ENCODE measurements at regions not wholly inside any gene's neighbourhood (a gene's known extent, or its start where the extent isn't known, plus 50 kb on each side); places are given as distances from the start of the nearest gene placed in this dataset.

DNA sequence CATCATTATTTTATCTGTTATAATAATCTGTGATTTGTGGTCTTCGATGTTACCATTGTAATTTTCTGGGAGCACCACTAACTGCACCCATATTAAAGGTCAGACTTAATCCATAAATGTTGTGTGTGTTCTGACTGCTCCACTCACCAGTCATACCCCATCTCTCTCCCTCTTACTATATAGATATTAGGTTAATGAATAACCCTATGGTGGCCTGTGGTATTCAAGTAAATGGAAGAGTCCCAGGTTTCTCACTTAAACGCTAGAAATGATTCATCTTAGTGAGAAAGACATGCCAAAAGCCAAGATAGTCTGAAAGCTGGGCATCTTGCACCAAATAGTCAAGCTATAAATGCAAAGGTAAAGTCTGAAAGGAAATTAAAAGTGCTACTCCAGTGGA is 1358.5 kb downstream of the ROBO2 start:
- Histone ChIP-seq H3K4me2 (ENCODE audit: extremely low read depth, insufficient read depth, low read length) (no peak overlapping the region), H3K79me2 (ENCODE audit: control insufficient read depth, insufficient read depth, low read length) (no peaks in the 10 kb centered on the region), H3K9me3 (ENCODE audit: control insufficient read depth, insufficient read depth, low read depth, low read length) (no peaks in the 10 kb centered on the region), H4K20me1 (ENCODE audit: control insufficient read depth, extremely low read depth, insufficient read depth, low read length) (no peaks in the 10 kb centered on the region), H3K36me3 (ENCODE audit: control insufficient read depth, insufficient read depth, low read length) (no peaks in the 10 kb centered on the region), H3K9ac (ENCODE audit: insufficient read depth, low read length) (no peak overlapping the region), H3K4me3 (replicated peaks in 1 of 4; ENCODE audit: control extremely low read depth in 1 of 4, insufficient read depth in 1 of 4, low read depth in 3 of 4, low read length in 4 of 4) (no peak overlapping the region), H3K4me1 (ENCODE audit: control insufficient read depth, extremely low read depth, insufficient read depth, low read length) (no peaks in the 10 kb centered on the region), H3K27ac (ENCODE audit: insufficient read depth, low read length) (no peak overlapping the region), H2AFZ (ENCODE audit: low read length) (no peak overlapping the region), H3K27me3 (ENCODE audit: control insufficient read depth, insufficient read depth, low read length) (no peaks in the 10 kb centered on the region)
- no peak for TF ChIP-seq EZH2 (IDR thresholded peaks at IDR 0.05; ENCODE audit: low read length, missing control alignments)
- TF ChIP-seq, protein P1, sequence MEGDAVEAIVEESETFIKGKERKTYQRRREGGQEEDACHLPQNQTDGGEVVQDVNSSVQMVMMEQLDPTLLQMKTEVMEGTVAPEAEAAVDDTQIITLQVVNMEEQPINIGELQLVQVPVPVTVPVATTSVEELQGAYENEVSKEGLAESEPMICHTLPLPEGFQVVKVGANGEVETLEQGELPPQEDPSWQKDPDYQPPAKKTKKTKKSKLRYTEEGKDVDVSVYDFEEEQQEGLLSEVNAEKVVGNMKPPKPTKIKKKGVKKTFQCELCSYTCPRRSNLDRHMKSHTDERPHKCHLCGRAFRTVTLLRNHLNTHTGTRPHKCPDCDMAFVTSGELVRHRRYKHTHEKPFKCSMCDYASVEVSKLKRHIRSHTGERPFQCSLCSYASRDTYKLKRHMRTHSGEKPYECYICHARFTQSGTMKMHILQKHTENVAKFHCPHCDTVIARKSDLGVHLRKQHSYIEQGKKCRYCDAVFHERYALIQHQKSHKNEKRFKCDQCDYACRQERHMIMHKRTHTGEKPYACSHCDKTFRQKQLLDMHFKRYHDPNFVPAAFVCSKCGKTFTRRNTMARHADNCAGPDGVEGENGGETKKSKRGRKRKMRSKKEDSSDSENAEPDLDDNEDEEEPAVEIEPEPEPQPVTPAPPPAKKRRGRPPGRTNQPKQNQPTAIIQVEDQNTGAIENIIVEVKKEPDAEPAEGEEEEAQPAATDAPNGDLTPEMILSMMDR (conservative IDR thresholded peaks at IDR 0.05 in 1 of 2, IDR thresholded peaks at IDR 0.05 in 1 of 2; ENCODE audit: low read depth in 1 of 2, low read length in 2 of 2), result no peak
- DNase-seq (ENCODE audit: low read depth in 2 of 2), result no peak

DNA sequence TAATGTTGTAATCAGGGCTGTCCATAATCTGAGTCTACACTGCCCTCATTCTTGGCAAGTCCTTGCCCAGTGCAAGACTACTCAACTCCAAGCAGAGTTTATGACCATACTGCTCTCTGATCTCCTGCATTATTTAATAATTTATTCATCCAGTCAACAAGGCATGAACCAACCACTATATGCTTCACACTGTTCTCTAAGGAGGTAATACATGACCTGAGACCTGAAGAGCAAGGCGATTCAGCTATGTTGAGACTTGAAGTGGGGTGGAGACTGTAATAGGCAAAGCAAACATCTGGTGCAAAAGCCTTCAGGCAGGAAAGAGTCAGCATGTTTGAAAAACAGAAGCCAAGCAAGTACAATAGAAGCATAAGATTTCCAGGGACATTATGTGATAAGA is 1362.8 kb downstream of the ROBO2 start:
- no peak for DNase-seq (ENCODE audit: low read depth in 2 of 2)
- Histone ChIP-seq H3K9ac (ENCODE audit: insufficient read depth, low read length) (no peak overlapping the region), H3K36me3 (ENCODE audit: control insufficient read depth, insufficient read depth, low read length) (no peaks in the 10 kb centered on the region), H3K4me2 (ENCODE audit: extremely low read depth, insufficient read depth, low read length) (no peak overlapping the region), H3K79me2 (ENCODE audit: control insufficient read depth, insufficient read depth, low read length) (no peaks in the 10 kb centered on the region), H3K27ac (ENCODE audit: insufficient read depth, low read length) (no peak overlapping the region), H2AFZ (ENCODE audit: low read length) (no peak overlapping the region), H4K20me1 (ENCODE audit: control insufficient read depth, extremely low read depth, insufficient read depth, low read length) (no peaks in the 10 kb centered on the region), H3K27me3 (ENCODE audit: control insufficient read depth, insufficient read depth, low read length) (no peaks in the 10 kb centered on the region), H3K9me3 (ENCODE audit: control insufficient read depth, insufficient read depth, low read depth, low read length) (no peaks in the 10 kb centered on the region), H3K4me3 (replicated peaks in 1 of 4; ENCODE audit: control extremely low read depth in 1 of 4, insufficient read depth in 1 of 4, low read depth in 3 of 4, low read length in 4 of 4) (no peak overlapping the region), H3K4me1 (ENCODE audit: control insufficient read depth, extremely low read depth, insufficient read depth, low read length) (no peaks in the 10 kb centered on the region)
- no peak for TF ChIP-seq EZH2 (IDR thresholded peaks at IDR 0.05; ENCODE audit: low read length, missing control alignments)
- TF ChIP-seq, protein P1 (conservative IDR thresholded peaks at IDR 0.05 in 1 of 2, IDR thresholded peaks at IDR 0.05 in 1 of 2; ENCODE audit: low read depth in 1 of 2, low read length in 2 of 2), result no peak

DNA sequence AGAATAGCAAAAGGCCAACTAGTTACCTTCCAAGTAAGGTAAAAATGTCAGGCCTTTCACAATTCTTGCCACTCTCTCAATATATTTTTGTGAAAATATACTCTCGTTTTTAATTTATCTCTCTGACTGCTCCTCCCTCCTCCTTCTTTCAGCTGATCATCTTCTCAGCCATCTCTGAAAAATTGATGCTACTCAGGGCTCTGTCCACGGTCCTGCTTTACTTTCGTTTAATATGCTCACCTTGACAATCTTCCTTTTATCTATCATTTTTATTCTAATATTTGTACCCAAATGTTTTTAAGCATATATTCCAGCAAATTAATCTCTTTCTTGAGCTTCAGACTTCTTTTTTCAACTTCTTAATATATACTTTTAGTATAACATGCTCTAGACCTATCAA is 1362.1 kb downstream of the ROBO1 start:
- TF ChIP-seq EZH2 (IDR thresholded peaks at IDR 0.05; ENCODE audit: low read length, missing control alignments), result no peak
- TF ChIP-seq, protein P1 (conservative IDR thresholded peaks at IDR 0.05 in 1 of 2, IDR thresholded peaks at IDR 0.05 in 1 of 2; ENCODE audit: low read depth in 1 of 2, low read length in 2 of 2), result no peak
- Histone ChIP-seq H3K4me1 (ENCODE audit: control insufficient read depth, extremely low read depth, insufficient read depth, low read length) (no peaks in the 10 kb centered on the region), H3K4me2 (ENCODE audit: extremely low read depth, insufficient read depth, low read length) (no peak overlapping the region), H3K9ac (ENCODE audit: insufficient read depth, low read length) (no peak overlapping the region), H3K27ac (ENCODE audit: insufficient read depth, low read length) (no peak overlapping the region), H3K36me3 (ENCODE audit: control insufficient read depth, insufficient read depth, low read length) (no peaks in the 10 kb centered on the region), H2AFZ (ENCODE audit: low read length) (no peak overlapping the region), H4K20me1 (ENCODE audit: control insufficient read depth, extremely low read depth, insufficient read depth, low read length) (no peaks in the 10 kb centered on the region), H3K4me3 (replicated peaks in 1 of 4; ENCODE audit: control extremely low read depth in 1 of 4, insufficient read depth in 1 of 4, low read depth in 3 of 4, low read length in 4 of 4) (no peak overlapping the region), H3K79me2 (ENCODE audit: control insufficient read depth, insufficient read depth, low read length) (no peaks in the 10 kb centered on the region), H3K27me3 (ENCODE audit: control insufficient read depth, insufficient read depth, low read length) (no peaks in the 10 kb centered on the region), H3K9me3 (ENCODE audit: control insufficient read depth, insufficient read depth, low read depth, low read length) (no peaks in the 10 kb centered on the region)
- no peak for DNase-seq (ENCODE audit: low read depth in 2 of 2)

Data from fibroblast of lung (primary cell).